Calu3 (cell line): ENCODE measurements at regions not wholly inside any gene's neighbourhood (a gene's known extent, or its start where the extent isn't known, plus 50 kb on each side); places are given as distances from the start of the nearest gene placed in this dataset.

Experiments used
- BruUV-seq: library from RNA; stranded (reverse); fragments of 400-500 nt; replicated peaks from 2 replicates; lab custom pipeline; 2021; lab: Mats Ljungman, UMichigan
- CTCF ChIA-PET: fragments of 300-600 bp; sonication (Branson Sonifier 250); formaldehyde crosslinking; loops from one replicate; lab custom pipeline; 2022; ENCODE audit warnings: antibody characterized with exemption; lab: Charles Lee
- DNase-seq: peaks from one replicate; pipeline ENCODE4 v3.0.0; 2022
- H3K27ac Mint-ChIP-seq: one replicate; pipeline ENCODE4 v1.8.0; 2022; ENCODE audit warnings: mixed read lengths; ENCODE audit not compliant: unreplicated experiment
- H3K27me3 Mint-ChIP-seq: one replicate; pipeline ENCODE4 v1.8.0; 2022; ENCODE audit warnings: mixed read lengths; ENCODE audit not compliant: unreplicated experiment
- H3K36me3 Mint-ChIP-seq: one replicate; pipeline ENCODE4 v1.8.0; 2022; ENCODE audit warnings: mild to moderate bottlenecking, moderate library complexity, mixed read lengths; ENCODE audit not compliant: insufficient read depth, unreplicated experiment
- H3K4me1 Mint-ChIP-seq: one replicate; pipeline ENCODE4 v1.8.0; 2022; ENCODE audit warnings: mild to moderate bottlenecking, low read depth, mixed read lengths; ENCODE audit not compliant: unreplicated experiment
- H3K4me3 Mint-ChIP-seq: one replicate; pipeline ENCODE4 v1.8.0; 2022; ENCODE audit warnings: mild to moderate bottlenecking, low read depth, moderate library complexity, mixed read lengths; ENCODE audit not compliant: unreplicated experiment
- H3K9me3 Mint-ChIP-seq: one replicate; pipeline ENCODE4 v1.8.0; 2022; ENCODE audit warnings: low read depth, mixed read lengths; ENCODE audit not compliant: unreplicated experiment
- CTCF ChIP-seq: fragments of 200-600 bp; IDR thresholded peaks from one replicate; pipeline ENCODE4 v1.8.0; 2022; ENCODE audit warnings: antibody characterized with exemption; ENCODE audit not compliant: unreplicated experiment
- intact Hi-C: fragments of 100-400 bp; cut with micrococcal nuclease; formaldehyde crosslinking; loops from one replicate; pipeline ENCODE4 v1.10.0; 2022; ENCODE audit not compliant: unreplicated experiment

DNA sequence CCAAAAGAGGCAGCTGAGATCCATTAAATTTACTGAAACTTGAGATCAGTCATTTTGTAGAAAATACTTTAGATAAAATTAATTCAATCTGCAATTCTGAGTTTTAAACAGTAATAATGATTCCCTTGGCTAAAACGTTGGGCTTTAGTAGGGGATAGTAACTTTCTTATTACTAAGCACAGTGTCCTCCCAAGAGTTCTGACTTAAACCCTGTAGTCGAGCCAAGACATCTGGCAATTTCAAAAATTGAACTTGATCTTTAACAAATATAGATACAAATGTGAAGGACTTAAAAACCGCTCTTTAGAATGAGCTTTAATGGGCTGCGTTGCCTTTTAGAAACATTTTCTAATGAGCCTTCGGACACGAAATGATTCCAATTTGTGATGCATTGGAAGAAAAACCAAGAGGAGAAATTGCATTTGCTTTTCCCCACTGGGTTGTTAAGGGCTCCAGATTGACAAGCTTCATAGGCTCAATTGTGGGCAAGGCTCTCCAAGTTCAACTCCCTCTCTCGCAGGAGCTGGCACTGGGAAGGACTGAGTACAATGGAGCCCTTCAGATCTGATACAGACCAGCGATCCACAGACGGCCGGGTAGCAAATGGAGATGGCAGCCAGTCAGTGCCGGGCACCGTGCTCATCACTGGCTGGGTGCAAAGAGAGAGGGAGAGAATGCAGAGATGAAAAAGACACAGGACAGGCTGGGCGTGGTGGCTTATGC lies 921.3 kb upstream of the AUTS2 start:
- H3K4me3 Mint-ChIP-seq: no peak overlapping the region
- CTCF ChIA-PET: no interaction called here
- H3K36me3 Mint-ChIP-seq: no peaks in the 10 kb centered on the region
- intact Hi-C loops: no loop called here
- H3K27ac Mint-ChIP-seq: no peak overlapping the region
- H3K9me3 Mint-ChIP-seq: peaks cover 20% of the 10 kb centered on the region
- H3K27me3 Mint-ChIP-seq: no peaks in the 10 kb centered on the region
- H3K4me1 Mint-ChIP-seq: no peaks in the 10 kb centered on the region
- no TSS peak for BruUV-seq
- TF ChIP-seq CTCF: no peak
- no peak for DNase-seq

DNA sequence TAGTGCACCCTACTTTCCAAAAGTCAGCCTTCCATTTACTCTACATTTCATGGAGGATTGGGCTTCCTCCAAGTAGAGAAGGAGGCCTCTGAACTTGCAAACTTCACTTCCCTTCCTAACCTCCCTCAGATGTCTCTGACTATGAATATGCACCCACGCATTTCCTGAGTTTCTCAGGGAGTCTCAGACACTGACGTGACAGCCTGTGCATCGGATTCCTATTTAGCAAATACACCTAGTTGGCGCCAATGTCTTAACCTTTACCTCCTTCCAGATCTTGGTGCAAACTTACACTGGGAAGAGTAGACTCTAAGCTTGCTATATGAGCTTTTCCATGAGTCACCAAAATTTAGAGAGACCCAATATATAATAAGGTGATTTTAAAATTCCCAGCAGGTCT lies 920.1 kb upstream of the AUTS2 start:
- H3K27ac Mint-ChIP-seq: no peak overlapping the region
- no peak for TF ChIP-seq CTCF
- H3K27me3 Mint-ChIP-seq: no peaks in the 10 kb centered on the region
- intact Hi-C loops: no loop called here
- no peaks in the 10 kb centered on the region for H3K4me1 Mint-ChIP-seq
- DNase-seq: no peak
- H3K9me3 Mint-ChIP-seq: peaks cover 20% of the 10 kb centered on the region
- CTCF ChIA-PET: no interaction called here
- H3K36me3 Mint-ChIP-seq: no peaks in the 10 kb centered on the region
- no peak overlapping the region for H3K4me3 Mint-ChIP-seq
- no TSS peak for BruUV-seq

DNA sequence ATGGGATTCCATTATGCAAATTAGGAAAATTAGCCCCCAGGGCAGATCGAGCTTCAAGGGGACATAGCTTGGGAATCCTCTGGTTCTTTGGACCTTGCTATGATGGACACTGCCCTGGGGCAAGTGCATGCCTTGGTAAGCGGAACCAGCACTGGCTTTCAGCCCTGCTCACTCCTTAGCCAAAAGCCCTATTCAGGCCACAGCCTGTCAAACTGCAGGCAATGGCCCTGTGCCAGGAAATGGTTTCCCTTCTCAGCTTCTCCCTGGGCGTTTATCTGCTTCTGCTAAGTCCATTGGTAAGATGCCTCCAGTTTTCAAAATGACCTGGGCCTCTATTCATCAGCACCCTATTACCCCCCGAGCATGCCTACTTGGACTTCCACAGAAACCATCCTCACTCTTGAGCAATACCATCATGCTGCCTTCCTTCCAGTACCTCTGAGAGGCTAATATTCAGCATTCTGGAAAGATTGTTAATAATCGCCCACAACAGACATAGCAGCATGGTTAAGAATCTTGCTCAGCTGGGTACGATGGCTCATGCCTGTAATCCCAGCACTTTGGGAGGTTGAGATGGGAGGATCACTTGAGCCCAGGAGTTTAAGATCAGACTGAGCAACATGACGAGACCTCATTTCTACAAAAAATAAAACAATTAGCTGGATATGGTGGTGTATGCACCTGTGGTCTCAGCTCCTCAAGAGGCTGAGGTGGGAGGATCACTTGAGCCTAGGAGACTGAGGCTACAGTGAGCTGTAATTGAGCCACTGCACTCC lies 918.6 kb upstream of the AUTS2 start:
- H3K27ac Mint-ChIP-seq: no peak overlapping the region
- H3K4me3 Mint-ChIP-seq: no peak overlapping the region
- DNase-seq: no peak
- H3K27me3 Mint-ChIP-seq: no peaks in the 10 kb centered on the region
- no peaks in the 10 kb centered on the region for H3K4me1 Mint-ChIP-seq
- BruUV-seq: no TSS peak
- no peaks in the 10 kb centered on the region for H3K36me3 Mint-ChIP-seq
- no peak for TF ChIP-seq CTCF
- peaks cover 17% of the 10 kb centered on the region for H3K9me3 Mint-ChIP-seq
- CTCF ChIA-PET: no interaction called here
- intact Hi-C loops: no loop called here

- Mint-ChIP-seq H3K36me3 (no peaks in the 10 kb centered on the region), H3K4me3 (no peak overlapping the region), H3K27me3 (no peaks in the 10 kb centered on the region), H3K9me3 (peaks cover 17% of the 10 kb centered on the region), H3K4me1 (no peaks in the 10 kb centered on the region), H3K27ac (no peak overlapping the region)
- intact Hi-C loops: no loop called here
- BruUV-seq: no TSS peak
- CTCF ChIA-PET: no interaction called here
- TF ChIP-seq CTCF: no peak
- DNase-seq: no peak
These were observed 917.9 kb upstream of the AUTS2 start for GRCh38 chr7:68680235-68680872.
